ENCODE measurements at regions not wholly inside any gene's neighbourhood (a gene's known extent, or its start where the extent isn't known, plus 50 kb on each side); places are given as distances from the start of the nearest gene placed in this dataset.
A peak's percentile ranks its signal among the peaks of the same experiment; 100 is the strongest.

DNA sequence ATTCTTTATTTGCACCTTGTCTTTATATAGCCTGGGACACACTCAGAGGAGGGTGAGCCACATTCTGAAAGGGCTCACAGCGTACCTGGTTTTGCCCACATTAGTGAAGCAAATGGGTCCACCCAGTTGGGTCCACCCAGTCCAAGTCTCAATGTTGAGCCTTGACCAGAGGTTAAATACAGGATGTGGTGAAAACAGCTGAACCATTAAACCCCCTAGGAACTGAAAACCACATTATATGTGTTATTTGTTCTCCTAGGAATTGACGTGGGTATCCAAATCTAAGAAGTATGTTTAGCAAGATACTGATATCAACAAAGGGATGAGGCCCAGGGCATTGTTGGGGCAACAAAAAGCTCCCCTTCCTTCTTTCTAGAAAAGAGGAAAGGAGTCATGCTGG lies 83.8 kb downstream of the SETD4 start:
- H3K4me3 ChIP-seq (replicated peaks in 1 of 3; ENCODE audit: insufficient read depth in 1 of 3, low read depth in 2 of 3, low read length in 3 of 3), result no peak overlapping the region
- intact Hi-C loops (cut with micrococcal nuclease; ENCODE audit: unreplicated experiment), result no loop called here
- no TSS peak for BruUV-seq (replicated peaks)
- no peak overlapping the region for H2AFZ ChIP-seq (ENCODE audit: low read length)
- H3K9ac ChIP-seq (ENCODE audit: insufficient read depth, low read depth, low read length), result no peak overlapping the region
- ATAC-seq, result 0 out of 3 replicates have a peak, but pooled peaks have one; percentile 28
- CTCF ChIA-PET (ENCODE audit: low intra/inter-chr PET ratio, low total read pairs), result no interaction called here
- in situ Hi-C loops (cut with HindIII; ENCODE audit: extremely low pct_ligation_motif_present, low pct_unique_long_range_greater_than_20kb), result no loop called here
- no peak for DNase-seq (ENCODE audit: low spot score)
- TF ChIP-seq ZNF674 (CRISPR knock-in tag; IDR thresholded peaks at IDR 0.05; ENCODE audit: low read depth) (no peak), ZNF766 (CRISPR knock-in tag; IDR thresholded peaks at IDR 0.05; ENCODE audit: borderline replicate concordance) (no peak), ZNF644 (CRISPR knock-in tag; IDR thresholded peaks at IDR 0.05; ENCODE audit: low read depth) (no peak), RBM22 (optimal IDR thresholded peaks at IDR 0.05; ENCODE audit: low read length) (no peak), CEBPG (CRISPR knock-in tag; IDR thresholded peaks at IDR 0.05) (no peak), ZZZ3 (CRISPR knock-in tag; IDR thresholded peaks at IDR 0.05; ENCODE audit: borderline replicate concordance) (no peak), SMAD9 (CRISPR knock-in tag; IDR thresholded peaks at IDR 0.05) (no peak), ZNF761 (CRISPR knock-in tag; conservative IDR thresholded peaks at IDR 0.05) (no peak), ISX (CRISPR knock-in tag; conservative IDR thresholded peaks at IDR 0.05) (no peak), SP5 (CRISPR knock-in tag; IDR thresholded peaks at IDR 0.05; ENCODE audit: borderline replicate concordance, low read depth) (no peak), RBFOX2 (IDR thresholded peaks at IDR 0.05; ENCODE audit: low read depth, low read length) (no peak), NR2F1 (CRISPR knock-in tag; IDR thresholded peaks at IDR 0.05) (no peak)
- TF ChIP-seq, protein P1, sequence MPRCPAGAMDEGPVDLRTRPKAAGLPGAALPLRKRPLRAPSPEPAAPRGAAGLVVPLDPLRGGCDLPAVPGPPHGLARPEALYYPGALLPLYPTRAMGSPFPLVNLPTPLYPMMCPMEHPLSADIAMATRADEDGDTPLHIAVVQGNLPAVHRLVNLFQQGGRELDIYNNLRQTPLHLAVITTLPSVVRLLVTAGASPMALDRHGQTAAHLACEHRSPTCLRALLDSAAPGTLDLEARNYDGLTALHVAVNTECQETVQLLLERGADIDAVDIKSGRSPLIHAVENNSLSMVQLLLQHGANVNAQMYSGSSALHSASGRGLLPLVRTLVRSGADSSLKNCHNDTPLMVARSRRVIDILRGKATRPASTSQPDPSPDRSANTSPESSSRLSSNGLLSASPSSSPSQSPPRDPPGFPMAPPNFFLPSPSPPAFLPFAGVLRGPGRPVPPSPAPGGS (CRISPR knock-in tag; IDR thresholded peaks at IDR 0.05), result no peak
- H3K9me3 ChIP-seq (ENCODE audit: low read length), result no peaks in the 10 kb centered on the region
- H3K4me1 ChIP-seq (ENCODE audit: insufficient read depth, low read length), result peaks cover 36% of the 10 kb centered on the region
- no peak overlapping the region for H3K27ac ChIP-seq (ENCODE audit: extremely low read length, insufficient read depth, low read length)
- H3K4me2 ChIP-seq (ENCODE audit: low read depth, low read length), result no peak overlapping the region
- no peaks in the 10 kb centered on the region for H3K36me3 ChIP-seq (replicated peaks in 1 of 2; ENCODE audit: control insufficient read depth in 1 of 2, insufficient read depth in 2 of 2, low read length in 2 of 2)
- 58% methylated on average over 2 of the region's 2 CpGs for WGBS (ENCODE audit: low lambda C conversion rate)
- H4K20me1 ChIP-seq (ENCODE audit: insufficient read depth, low read length), result no peaks in the 10 kb centered on the region
- peaks cover 0 to 1% of the 10 kb centered on the region in 2 experiments; a peak in 1 of 5 replicates for H3K27me3 ChIP-seq (ENCODE audit: control insufficient read depth in 1 of 2, insufficient read depth in 2 of 2, low read length in 2 of 2)
- POLR2A ChIA-PET, result no interaction called here
- no peak for FAIRE-seq
- H3K79me2 ChIP-seq (ENCODE audit: insufficient read depth, low read length), result no peaks in the 10 kb centered on the region

All from HepG2 (cell line).